MM.1S (cell line): ENCODE measurements at regions not wholly inside any gene's neighbourhood (a gene's known extent, or its start where the extent isn't known, plus 50 kb on each side); places are given as distances from the start of the nearest gene placed in this dataset.

Experiments
- DNase-seq: peaks from one replicate; pipeline ENCODE4 v3.0.0-alpha.2; 2015
- H2AFZ ChIP-seq: fragments of 300-600 bp; sonication (generic); 2 replicates; pipeline ENCODE4 v1.6.0; 2016; ENCODE audit warnings: antibody characterized with exemption, low read length
- H3F3A ChIP-seq: fragments of 300-600 bp; sonication (generic); 2 replicates; pipeline ENCODE4 v1.6.1; 2016; ENCODE audit warnings: mild to moderate bottlenecking, antibody characterized with exemption, low read length, moderate library complexity, mixed read lengths; ENCODE audit not compliant: insufficient read depth
- H3K27ac ChIP-seq: fragments of 300-600 bp; sonication (generic); 2 replicates; pipeline ENCODE4 v1.5.1; 2016; ENCODE audit warnings: mild to moderate bottlenecking, low read length
- H3K27me3 ChIP-seq: fragments of 300-600 bp; sonication (generic); replicated peaks from 2 replicates; pipeline ENCODE4 v1.6.0; 2016; ENCODE audit warnings: low read length; ENCODE audit not compliant: insufficient read depth
- H3K36me3 ChIP-seq: fragments of 300-600 bp; sonication (generic); replicated peaks from 2 replicates; pipeline ENCODE4 v1.6.1; 2016; ENCODE audit warnings: mild to moderate bottlenecking, low read length, mixed read lengths; ENCODE audit not compliant: insufficient read depth
- H3K4me1 ChIP-seq: fragments of 300-600 bp; sonication (generic); 2 replicates; pipeline ENCODE4 v1.6.1; 2016; ENCODE audit warnings: low read length, mixed read lengths
- H3K4me2 ChIP-seq: fragments of 300-600 bp; sonication (generic); 2 replicates; pipeline ENCODE4 v1.6.0; 2016; ENCODE audit warnings: low read depth, low read length
- H3K4me3 ChIP-seq: fragments of 300-600 bp; sonication (generic); 2 replicates; pipeline ENCODE4 v1.5.1; 2016; ENCODE audit warnings: low read length, mixed read lengths
- H3K79me2 ChIP-seq: fragments of 300-600 bp; sonication (generic); 2 replicates; pipeline ENCODE4 v1.6.1; 2016; ENCODE audit warnings: mixed run types, low read length, mixed read lengths
- H3K9ac ChIP-seq: fragments of 300-600 bp; sonication (generic); 2 replicates; pipeline ENCODE4 v1.6.1; 2016; ENCODE audit warnings: low read length, mixed read lengths
- H3K9me2 ChIP-seq: fragments of 300-600 bp; sonication (generic); replicated peaks from 2 replicates; pipeline ENCODE4 v1.6.1; 2016; ENCODE audit warnings: mild to moderate bottlenecking, low read length, mixed read lengths; ENCODE audit not compliant: insufficient read depth
- H3K9me3 ChIP-seq: fragments of 300-600 bp; sonication (generic); replicated peaks from 2 replicates; pipeline ENCODE4 v1.6.1; 2016; ENCODE audit warnings: mild to moderate bottlenecking, low read length, mixed read lengths; ENCODE audit not compliant: insufficient read depth
- H4K20me1 ChIP-seq: fragments of 300-600 bp; sonication (generic); 2 replicates; pipeline ENCODE4 v1.6.1; 2016; ENCODE audit warnings: mild to moderate bottlenecking, low read length, moderate library complexity, mixed read lengths; ENCODE audit not compliant: insufficient read depth
- CTCF ChIP-seq: fragments of 300-600 bp; sonication (generic); IDR thresholded peaks from 2 replicates; pipeline ENCODE4 v1.5.1; 2016; ENCODE audit warnings: antibody characterized with exemption, low read length, mixed read lengths
- EZH2 ChIP-seq: fragments of 300-600 bp; sonication (generic); optimal IDR thresholded peaks from 2 replicates; pipeline ENCODE3; 2017; ENCODE audit warnings: low read depth, mild to moderate bottlenecking, antibody characterized with exemption, low read length, mixed read lengths
- EZH2phosphoT487 ChIP-seq: fragments of 300-600 bp; sonication (generic); IDR thresholded peaks from 2 replicates; pipeline ENCODE4 v1.6.1; 2018; ENCODE audit warnings: antibody characterized with exemption, low read length

- Histone ChIP-seq H3K4me1 (peaks cover 7% of the 10 kb centered on the region; the same call in 1 of the 2 replicates), H3K9me2 (no peaks in the 10 kb centered on the region), H3K27ac (no peak overlapping the region), H3K36me3 (no peaks in the 10 kb centered on the region), H3K79me2 (no peaks in the 10 kb centered on the region), H3K4me3 (no peak overlapping the region), H3F3A (no peaks in the 10 kb centered on the region), H3K9ac (no peak overlapping the region), H2AFZ (no peak overlapping the region), H3K4me2 (no peak overlapping the region), H3K27me3 (no peaks in the 10 kb centered on the region), H3K9me3 (no peaks in the 10 kb centered on the region), H4K20me1 (no peaks in the 10 kb centered on the region)
- DNase-seq = no peak
- TF ChIP-seq CTCF = no peak
- TF ChIP-seq EZH2phosphoT487 = no peak
- TF ChIP-seq EZH2 = no peak
Observed at GRCh38 chr9:1717882-1718281, 297.3 kb upstream of the SMARCA2 start.

DNA sequence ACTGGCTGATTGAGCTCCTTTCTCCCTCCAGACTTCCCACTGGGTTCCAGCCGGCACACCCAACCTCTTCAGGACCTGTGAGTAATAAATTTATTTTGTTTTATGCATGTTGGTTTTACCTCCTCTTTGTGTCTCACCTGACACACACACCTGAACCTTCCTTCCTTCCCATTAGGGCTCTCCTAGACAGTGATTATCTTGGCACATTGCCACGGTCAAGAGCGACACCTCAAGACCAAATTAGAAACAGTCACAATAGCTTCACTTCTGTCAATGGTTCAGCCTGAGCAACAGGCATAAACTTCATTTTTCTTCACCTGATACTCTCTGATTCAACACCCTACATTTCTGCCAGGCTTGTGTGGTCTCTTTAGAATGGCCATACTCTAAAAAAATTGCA, 296.3 kb upstream of the SMARCA2 start:
- Histone ChIP-seq H3K36me3 (no peaks in the 10 kb centered on the region), H3K9me2 (no peaks in the 10 kb centered on the region), H3F3A (no peaks in the 10 kb centered on the region), H3K27ac (no peak overlapping the region), H3K4me3 (no peak overlapping the region), H3K9ac (no peak overlapping the region), H3K4me1 (peaks cover 2% of the 10 kb centered on the region; the same call in 1 of the 2 replicates), H3K27me3 (no peaks in the 10 kb centered on the region), H3K9me3 (no peaks in the 10 kb centered on the region), H3K4me2 (no peak overlapping the region), H2AFZ (no peak overlapping the region), H4K20me1 (no peaks in the 10 kb centered on the region), H3K79me2 (no peaks in the 10 kb centered on the region)
- DNase-seq = no peak
- TF ChIP-seq EZH2 = no peak
- no peak for TF ChIP-seq EZH2phosphoT487
- TF ChIP-seq CTCF = peak; percentile 9; the same call in 1 of the 2 replicates

GRCh38 chr9:1721196-1721595, 294.0 kb upstream of the SMARCA2 start:
- Histone ChIP-seq H3K4me1 (no peaks in the 10 kb centered on the region), H4K20me1 (no peaks in the 10 kb centered on the region), H3F3A (no peaks in the 10 kb centered on the region), H3K79me2 (no peaks in the 10 kb centered on the region), H2AFZ (no peak overlapping the region), H3K9me2 (no peaks in the 10 kb centered on the region), H3K4me2 (no peak overlapping the region), H3K9ac (no peak overlapping the region), H3K4me3 (no peak overlapping the region), H3K36me3 (no peaks in the 10 kb centered on the region), H3K27ac (no peak overlapping the region), H3K9me3 (no peaks in the 10 kb centered on the region), H3K27me3 (no peaks in the 10 kb centered on the region)
- no peak for DNase-seq
- TF ChIP-seq CTCF (no peak), EZH2phosphoT487 (no peak), EZH2 (no peak)
